SK-N-SH (cell line): ENCODE measurements at regions not wholly inside any gene's neighbourhood (a gene's known extent, or its start where the extent isn't known, plus 50 kb on each side); places are given as distances from the start of the nearest gene placed in this dataset.

Source experiments
- CTCF ChIA-PET: fragments of 300-600, 350-600 bp; formaldehyde crosslinking; extraction: SDS; loops from one replicate; lab custom pipeline; 2021; lab: Yijun Ruan, JAX
- POLR2A ChIA-PET: fragments of 350-600 bp; sonication (Branson Sonifier 250); formaldehyde crosslinking; extraction: SDS; loops from one replicate; lab custom pipeline; 2020; ENCODE audit warnings: antibody characterized with exemption, inconsistent platforms; lab: Yijun Ruan, JAX
- DNase-seq: peaks from one replicate; pipeline ENCODE4 v3.0.0; 2012
- H2AFZ ChIP-seq: fragments of 200-600 bp; sonication (generic); 2 replicates; pipeline ENCODE4 v1.8.1; 2016; ENCODE audit warnings: antibody characterized with exemption, mild to moderate bottlenecking, low read depth
- H3F3A ChIP-seq: fragments of 200-600 bp; sonication (generic); replicated peaks from 2 replicates; pipeline ENCODE3; 2016; ENCODE audit warnings: antibody characterized with exemption, mild to moderate bottlenecking; ENCODE audit not compliant: insufficient read depth
- H3K27ac ChIP-seq, 2 experiments: fragments of 200-500 bp in 1 of 2; fragments of 200-600 bp in 1 of 2; sonication (Bioruptor generic) in 1 of 2; sonication (generic), shearing (Covaris generic) in 1 of 2; 2 replicates each; pipeline versions ENCODE4 v1.5.1 to v1.6.1; 2014 to 2016; ENCODE audit warnings: low read depth in 2 of 2, inconsistent platforms in 1 of 2, low read length in 1 of 2, mild to moderate bottlenecking in 1 of 2, mixed read lengths in 1 of 2
- H3K27me3 ChIP-seq: fragments of 200-600 bp; sonication (generic), shearing (Covaris generic); 2 replicates; pipeline ENCODE4 v1.6.1; 2016; ENCODE audit warnings: mixed run types; ENCODE audit not compliant: insufficient read depth
- H3K36me3 ChIP-seq, 2 experiments: fragments of 200-500 bp in 1 of 2; fragments of 200-600 bp in 1 of 2; sonication (Bioruptor generic) in 1 of 2; sonication (generic) in 1 of 2; replicated peaks in 1 of 2; 2 replicates each; pipeline versions ENCODE3 to v1.5.1; 2014 to 2016; ENCODE audit warnings: low read length in 1 of 2, mild to moderate bottlenecking in 1 of 2; ENCODE audit not compliant: insufficient read depth in 2 of 2, control insufficient read depth in 1 of 2
- H3K4me1 ChIP-seq, 2 experiments: fragments of 200-500 bp in 1 of 2; fragments of 200-600 bp in 1 of 2; sonication (Bioruptor generic) in 1 of 2; sonication (generic), shearing (Covaris generic) in 1 of 2; 2 replicates each; pipeline versions ENCODE4 v1.5.1 to v1.6.1; 2014 to 2016; ENCODE audit warnings: low read depth in 1 of 2, low read length in 1 of 2, mixed run types in 1 of 2; ENCODE audit not compliant: insufficient read depth in 2 of 2, control insufficient read depth in 1 of 2
- H3K4me2 ChIP-seq: fragments of 200-600 bp; sonication (generic), shearing (Covaris generic); 2 replicates; pipeline ENCODE4 v1.6.1; 2017; ENCODE audit warnings: mixed run types
- H3K4me3 ChIP-seq, 2 experiments: fragments of 200-500 bp in 1 of 2; fragments of 200-600 bp in 1 of 2; sonication (Bioruptor generic) in 1 of 2; sonication (generic), shearing (Covaris generic) in 1 of 2; 2 replicates each; pipeline versions ENCODE4 v1.5.1 to v1.8.1; 2014 to 2016; ENCODE audit warnings: low read depth in 2 of 2, inconsistent platforms in 1 of 2, low read length in 1 of 2, mild to moderate bottlenecking in 1 of 2, mixed read lengths in 1 of 2, moderate library complexity in 1 of 2
- H3K79me2 ChIP-seq: fragments of 200-600 bp; sonication (generic); 2 replicates; pipeline ENCODE4 v1.8.1; 2017; ENCODE audit warnings: mild to moderate bottlenecking; ENCODE audit not compliant: insufficient read depth
- H3K9ac ChIP-seq: fragments of 200-600 bp; sonication (generic); 2 replicates; pipeline ENCODE4 v1.6.1; 2017; ENCODE audit warnings: mixed run types
- H3K9me2 ChIP-seq: fragments of 200-600 bp; sonication (generic); 2 replicates; pipeline ENCODE4 v1.6.1; 2017; ENCODE audit warnings: mixed run types
- H3K9me3 ChIP-seq: fragments of 200-600 bp; sonication (generic); 2 replicates; pipeline ENCODE4 v1.6.1; 2017; ENCODE audit warnings: mixed run types, mild to moderate bottlenecking, moderate library complexity
- H4K20me1 ChIP-seq: fragments of 200-600 bp; sonication (generic); 2 replicates; pipeline ENCODE4 v1.6.1; 2017; ENCODE audit warnings: mild to moderate bottlenecking, mixed run types; ENCODE audit not compliant: insufficient read depth
- CHD2 ChIP-seq: fragments of 150-350 bp; IDR thresholded peaks from 2 replicates; pipeline ENCODE4 v1.6.1; 2018; ENCODE audit warnings: low read length; ENCODE audit not compliant: partially characterized antibody
- CTCF ChIP-seq: fragments of 200-600 bp; sonication (generic); IDR thresholded peaks from 2 replicates; pipeline ENCODE4 v1.6.1; 2017; ENCODE audit warnings: antibody characterized with exemption, mild to moderate bottlenecking, moderate library complexity
- ELF1 ChIP-seq: IDR thresholded peaks from 2 replicates; pipeline ENCODE4 v1.4.0; 2012
- FOSL2 ChIP-seq: IDR thresholded peaks from 2 replicates; pipeline ENCODE4 v1.4.0; 2012; ENCODE audit warnings: low read depth, mild to moderate bottlenecking, moderate library complexity, borderline replicate concordance
- FOXJ3 ChIP-seq: sonication (generic); formaldehyde crosslinking; IDR thresholded peaks from 2 replicates; pipeline ENCODE4 v1.5.1; 2020; ENCODE audit warnings: mild to moderate bottlenecking, missing genetic modification reagents
- FOXM1 ChIP-seq: IDR thresholded peaks from 2 replicates; pipeline ENCODE4 v1.4.0; 2012; ENCODE audit warnings: low read depth, mild to moderate bottlenecking
- GABPA ChIP-seq: IDR thresholded peaks from 2 replicates; pipeline ENCODE4 v1.4.0; 2012; ENCODE audit warnings: low read depth, mild to moderate bottlenecking
- GATA2 ChIP-seq: sonication (generic); formaldehyde crosslinking; IDR thresholded peaks from 2 replicates; pipeline ENCODE4 v1.5.0; 2020; ENCODE audit warnings: mild to moderate bottlenecking, missing genetic modification reagents
- JUND ChIP-seq: IDR thresholded peaks from 2 replicates; pipeline ENCODE4 v1.4.0; 2012
- MAX ChIP-seq: IDR thresholded peaks from 2 replicates; pipeline ENCODE4 v1.4.0; 2012; ENCODE audit warnings: low read depth
- MEF2A ChIP-seq: IDR thresholded peaks from 2 replicates; pipeline ENCODE4 v1.4.0; 2012; ENCODE audit warnings: low read depth, borderline replicate concordance
- MXI1 ChIP-seq: IDR thresholded peaks from 2 replicates; pipeline ENCODE4 v1.6.1; 2012; ENCODE audit warnings: mild to moderate bottlenecking, low read depth, low read length, improper control_type of control experiment
- NFIC ChIP-seq: IDR thresholded peaks from 2 replicates; pipeline ENCODE4 v1.4.0; 2012; ENCODE audit warnings: borderline replicate concordance
- NRF1 ChIP-seq: IDR thresholded peaks from 2 replicates; pipeline ENCODE4 v1.6.1; 2012; ENCODE audit warnings: low read depth, mild to moderate bottlenecking, low read length
- PBX3 ChIP-seq: IDR thresholded peaks from 2 replicates; pipeline ENCODE4; 2012
- RCOR1 ChIP-seq: fragments of 150-350 bp; IDR thresholded peaks from 2 replicates; pipeline ENCODE4 v1.6.1; 2017; ENCODE audit warnings: antibody characterized with exemption, low read length
- SIN3A ChIP-seq: IDR thresholded peaks from 2 replicates; pipeline ENCODE4 v1.6.1; 2012; ENCODE audit warnings: low read depth, mild to moderate bottlenecking, low read length, moderate library complexity, borderline replicate concordance
- YY1 ChIP-seq: IDR thresholded peaks from 2 replicates; pipeline ENCODE4 v1.4.0; 2012; ENCODE audit warnings: low read depth, mild to moderate bottlenecking
- WGBS: methylation state at CpG from one replicate; pipeline ENCODE4 v1.1.6; 2017; ENCODE audit warnings: low lambda C conversion rate; 5-methylcytosine and 5-hydroxymethylcytosine counted together

- H3K36me3 ChIP-seq, result no peaks in the 10 kb centered on the region
- no peak overlapping the region for H3K4me2 ChIP-seq
- H3K9me3 ChIP-seq, result no peaks in the 10 kb centered on the region
- 21% methylated on average over 2 of the region's 2 CpGs for WGBS
- H3K9me2 ChIP-seq, result no peaks in the 10 kb centered on the region
- no peaks in the 10 kb centered on the region for H4K20me1 ChIP-seq
- H3K27me3 ChIP-seq, result peaks cover 15% of the 10 kb centered on the region; the same call in 1 of the 2 replicates
- H2AFZ ChIP-seq, result no peak overlapping the region
- TF ChIP-seq NFIC (no peak), ELF1 (no peak), FOSL2 (no peak), GATA2 (no peak), PBX3 (no peak), JUND (no peak), FOXJ3 (CRISPR knock-in tag) (no peak), GABPA (no peak), FOXM1 (no peak), CTCF (no peak), CHD2 (no peak), RCOR1 (no peak), NRF1 (no peak), MEF2A (no peak), SIN3A (no peak), MAX (no peak), YY1 (no peak), MXI1 (no peak)
- DNase-seq, result no peak
- H3K79me2 ChIP-seq, result no peaks in the 10 kb centered on the region
- no peak overlapping the region for H3K27ac ChIP-seq
- no peaks in the 10 kb centered on the region for H3K4me1 ChIP-seq
- no peaks in the 10 kb centered on the region for H3F3A ChIP-seq
- H3K9ac ChIP-seq, result no peak overlapping the region
- CTCF ChIA-PET, result interaction anchor here (5.4 kb wide), 1 partner anchor 15 kb away, joined by 32 read pairs; no protein-coding TSS in a partner anchor
- no peak overlapping the region for H3K4me3 ChIP-seq
- POLR2A ChIA-PET, result no interaction called here
These were observed 61.6 kb upstream of the TOP3B start for GRCh38 chr22:22044153-22044552.
